H1 (cell line): ENCODE measurements at regions not wholly inside any gene's neighbourhood (a gene's known extent, or its start where the extent isn't known, plus 50 kb on each side); places are given as distances from the start of the nearest gene placed in this dataset.

Experiments
- CTCF ChIA-PET: fragments of 300-600 bp; sonication (Branson Sonifier 250); formaldehyde crosslinking; loops from one replicate; lab custom pipeline; 2021; ENCODE audit not compliant: partially characterized antibody; lab: Charles Lee
- POLR2A ChIA-PET: fragments of 300-600 bp; sonication (Branson Sonifier 250); formaldehyde crosslinking; loops from one replicate; lab custom pipeline; 2021; ENCODE audit warnings: inconsistent platforms; ENCODE audit not compliant: partially characterized antibody; lab: Charles Lee
- DNase-seq, 2 experiments: peaks; one replicate each; pipeline versions ENCODE4 v3.0.0 to v3.0.0-alpha.2; 2010 to 2022; ENCODE audit warnings: low spot score in 2 of 2, low read depth in 1 of 2, mixed read lengths in 1 of 2
- FAIRE-seq: peaks from 2 replicates; lab custom pipeline; 2011; peaks lifted over from hg19 to GRCh38; lab: Jason Lieb, UNC
- H2AFZ ChIP-seq: 2 replicates; pipeline ENCODE4 v1.8.1; 2012; ENCODE audit warnings: low read length, inconsistent platforms
- H2AK5ac ChIP-seq: 2 replicates; pipeline ENCODE4 v1.6.1; 2013; ENCODE audit warnings: low read depth, low read length
- H2BK120ac ChIP-seq: replicated peaks from 2 replicates; pipeline ENCODE3; 2013; ENCODE audit warnings: low read depth, low read length, inconsistent platforms
- H2BK12ac ChIP-seq: 2 replicates; pipeline ENCODE4 v1.6.1; 2013; ENCODE audit warnings: low read depth, low read length
- H2BK15ac ChIP-seq: 2 replicates; pipeline ENCODE4 v1.6.1; 2013; ENCODE audit warnings: low read length
- H2BK20ac ChIP-seq: 2 replicates; pipeline ENCODE4 v1.6.1; 2013; ENCODE audit warnings: low read length
- H2BK5ac ChIP-seq: 2 replicates; pipeline ENCODE4 v1.6.1; 2013; ENCODE audit warnings: low read depth, low read length
- H3K14ac ChIP-seq: 2 replicates; pipeline ENCODE4 v1.6.1; 2013; ENCODE audit warnings: inconsistent platforms; ENCODE audit not compliant: insufficient read length
- H3K18ac ChIP-seq: 2 replicates; pipeline ENCODE4 v1.6.1; 2013; ENCODE audit warnings: low read length; ENCODE audit errors: extremely low read depth
- H3K23ac ChIP-seq: 2 replicates; pipeline ENCODE4 v1.6.1; 2013; ENCODE audit warnings: inconsistent platforms; ENCODE audit not compliant: insufficient read length
- H3K23me2 ChIP-seq: 2 replicates; pipeline ENCODE4 v1.6.1; 2013; ENCODE audit warnings: low read depth, low read length
- H3K27ac ChIP-seq: 2 replicates; pipeline ENCODE4 v1.6.1; 2011; ENCODE audit warnings: low read depth, low read length, inconsistent platforms
- H3K27me3 ChIP-seq, 4 experiments: replicated peaks in 1 of 4; 1 replicate in 1 of 4; 2 replicates in 3 of 4; pipeline versions ENCODE4 v1.6.1 to v1.8.1; 2011 to 2013; ENCODE audit warnings: low read length in 3 of 4, mild to moderate bottlenecking in 3 of 4, inconsistent platforms in 2 of 4, mixed read lengths in 2 of 4, moderate library complexity in 1 of 4; ENCODE audit not compliant: control insufficient read depth in 3 of 4, insufficient read depth in 3 of 4; ENCODE audit errors: extremely low read depth in 1 of 4
- H3K36me3 ChIP-seq, 4 experiments: 2 replicates each; pipeline versions ENCODE4 v1.6.1 to v1.8.1; 2011 to 2013; ENCODE audit warnings: mild to moderate bottlenecking in 4 of 4, low read length in 3 of 4, moderate library complexity in 2 of 4, control low read depth in 1 of 4, inconsistent platforms in 1 of 4; ENCODE audit not compliant: insufficient read depth in 4 of 4, control insufficient read depth in 2 of 4
- H3K4ac ChIP-seq: replicated peaks from 2 replicates; pipeline ENCODE3; 2013; ENCODE audit warnings: low read length, low read depth, mixed read lengths, inconsistent platforms; ENCODE audit not compliant: insufficient read length
- H3K4me1 ChIP-seq, 4 experiments: replicated peaks in 1 of 4; 1 replicate in 1 of 4; 2 replicates in 3 of 4; pipeline versions ENCODE4 v1.6.1 to v1.8.1; 2011 to 2013; ENCODE audit warnings: low read length in 3 of 4, inconsistent platforms in 2 of 4, mixed read lengths in 1 of 4; ENCODE audit not compliant: insufficient read depth in 4 of 4, control insufficient read depth in 3 of 4
- H3K4me2 ChIP-seq, 2 experiments: 2 replicates each; pipeline versions ENCODE4 v1.6.1 to v1.8.1; 2011 to 2013; ENCODE audit warnings: low read depth in 2 of 2, low read length in 2 of 2, control low read depth in 1 of 2, inconsistent platforms in 1 of 2, mild to moderate bottlenecking in 1 of 2; ENCODE audit not compliant: insufficient read depth in 1 of 2
- H3K4me3 ChIP-seq, 4 experiments: fragments of 200-600, 300-600 bp in 1 of 4; sonication (generic), shearing (Covaris generic), sonication (Bioruptor Twin) in 1 of 4; 2 replicates each; pipeline versions ENCODE4 v1.5.1 to v1.8.1; 2011 to 2016; ENCODE audit warnings: low read length in 4 of 4, low read depth in 3 of 4, control low read depth in 2 of 4, inconsistent platforms in 2 of 4, mild to moderate bottlenecking in 2 of 4, mixed read lengths in 1 of 4, moderate library complexity in 1 of 4; ENCODE audit not compliant: insufficient read depth in 2 of 4; ENCODE audit errors: extremely low read depth in 1 of 4
- H3K56ac ChIP-seq: replicated peaks from 2 replicates; pipeline ENCODE3; 2013; ENCODE audit warnings: low read depth, mild to moderate bottlenecking, mixed read lengths, low read length, inconsistent platforms; ENCODE audit not compliant: insufficient read length
- H3K79me1 ChIP-seq: 2 replicates; pipeline ENCODE4 v1.6.1; 2013; ENCODE audit warnings: low read depth, low read length, control low read depth
- H3K79me2 ChIP-seq, 2 experiments: 2 replicates each; pipeline versions ENCODE4 v1.6.1 to v1.8.1; 2012 to 2013; ENCODE audit warnings: low read length in 2 of 2, mild to moderate bottlenecking in 2 of 2, inconsistent platforms in 1 of 2; ENCODE audit not compliant: insufficient read depth in 2 of 2, control insufficient read depth in 1 of 2
- H3K9ac ChIP-seq, 4 experiments: replicated peaks in 1 of 4; 1 replicate in 1 of 4; 2 replicates in 3 of 4; pipeline versions ENCODE4 v1.6.1 to v1.8.1; 2011 to 2013; ENCODE audit warnings: low read depth in 3 of 4, low read length in 3 of 4, control low read depth in 2 of 4, mild to moderate bottlenecking in 2 of 4, moderate library complexity in 2 of 4, inconsistent platforms in 1 of 4; ENCODE audit errors: extremely low read depth in 1 of 4
- H3K9me3 ChIP-seq, 2 experiments: 2 replicates each; pipeline versions ENCODE4 v1.6.1 to v1.8.1; 2012 to 2013; ENCODE audit warnings: mild to moderate bottlenecking in 2 of 2, moderate library complexity in 2 of 2, control low read depth in 1 of 2, inconsistent platforms in 1 of 2, low read depth in 1 of 2, low read length in 1 of 2, mixed read lengths in 1 of 2; ENCODE audit not compliant: insufficient read depth in 2 of 2
- H4K20me1 ChIP-seq, 2 experiments: replicated peaks in 1 of 2; 2 replicates each; pipeline versions ENCODE3 to v1.8.1; 2011 to 2013; ENCODE audit warnings: inconsistent platforms in 2 of 2, low read length in 2 of 2, mild to moderate bottlenecking in 1 of 2; ENCODE audit not compliant: insufficient read depth in 2 of 2, control insufficient read depth in 1 of 2
- H4K5ac ChIP-seq: 2 replicates; pipeline ENCODE4 v1.6.1; 2013; ENCODE audit warnings: low read length, low read depth, mixed read lengths, inconsistent platforms; ENCODE audit not compliant: insufficient read length
- H4K8ac ChIP-seq: 2 replicates; pipeline ENCODE4 v1.8.0; 2013; ENCODE audit warnings: mild to moderate bottlenecking, moderate library complexity, low read length, inconsistent platforms; ENCODE audit not compliant: insufficient read depth; ENCODE audit errors: extremely low read depth
- H4K91ac ChIP-seq: replicated peaks from 2 replicates; pipeline ENCODE3; 2013; ENCODE audit warnings: low read length, mixed read lengths, inconsistent platforms; ENCODE audit not compliant: insufficient read length
- HDAC6 ChIP-seq: IDR thresholded peaks from one replicate; pipeline ENCODE4 v1.7.1; 2012; ENCODE audit warnings: low read depth, mild to moderate bottlenecking, inconsistent platforms, low read length, moderate library complexity
- NRF1 ChIP-seq: IDR thresholded peaks from 2 replicates; pipeline ENCODE4 v1.6.1; 2011; ENCODE audit warnings: mild to moderate bottlenecking, low read depth, low read length, improper control_type of control experiment
- WGBS, 2 experiments: shearing (Covaris generic) in 1 of 2; methylation state at CpG; one replicate each; pipeline versions ENCODE4 v1.1.6 to v1.1.7; 2013 to 2015; ENCODE audit warnings: low lambda C conversion rate in 2 of 2, mixed read lengths in 2 of 2, inconsistent platforms in 1 of 2, low coverage in 1 of 2, missing lambda C conversion rate in 1 of 2; ENCODE audit not compliant: insufficient replicate concordance in 2 of 2, insufficient coverage in 1 of 2, insufficient read length in 1 of 2; ENCODE audit errors: extremely low coverage in 1 of 2, missing lambda C conversion rate in 1 of 2; 5-methylcytosine and 5-hydroxymethylcytosine counted together

GRCh38 chr9:18371621-18372020 lies 102.3 kb upstream of the ADAMTSL1 start:
- no peak overlapping the region for H3K56ac ChIP-seq
- WGBS, 2 experiments, result 71% methylated on average over 3 of the region's 3 CpGs; no CpG with 5 or more reads in 1 of the 2 experiments
- no peaks in the 10 kb centered on the region for H3K79me1 ChIP-seq
- H2BK12ac ChIP-seq, result no peak overlapping the region
- no peak overlapping the region for H2AFZ ChIP-seq
- no peaks in the 10 kb centered on the region for H3K79me2 ChIP-seq
- no peak overlapping the region for H3K14ac ChIP-seq
- FAIRE-seq, result no peak
- H2BK5ac ChIP-seq, result no peak overlapping the region
- no peak overlapping the region for H3K4me2 ChIP-seq
- H4K20me1 ChIP-seq, result no peaks in the 10 kb centered on the region
- no peak overlapping the region for H4K91ac ChIP-seq
- no peak overlapping the region for H3K4me3 ChIP-seq
- H3K9me3 ChIP-seq, result no peaks in the 10 kb centered on the region
- no peaks in the 10 kb centered on the region for H3K36me3 ChIP-seq
- no peaks in the 10 kb centered on the region for H3K27me3 ChIP-seq
- no peaks in the 10 kb centered on the region for H3K23me2 ChIP-seq
- no peak overlapping the region for H3K4ac ChIP-seq
- no peak overlapping the region for H4K8ac ChIP-seq
- ChIA-PET CTCF (no interaction called here), POLR2A (no interaction called here)
- H3K27ac ChIP-seq, result no peak overlapping the region
- DNase-seq, result no peak
- no peak overlapping the region for H3K9ac ChIP-seq
- no peak overlapping the region for H4K5ac ChIP-seq
- no peak for TF ChIP-seq HDAC6
- no peak for TF ChIP-seq NRF1
- no peak overlapping the region for H3K23ac ChIP-seq
- no peak overlapping the region for H3K18ac ChIP-seq
- H2BK20ac ChIP-seq, result no peak overlapping the region
- no peak overlapping the region for H2BK15ac ChIP-seq
- H2BK120ac ChIP-seq, result no peak overlapping the region
- no peaks in the 10 kb centered on the region for H3K4me1 ChIP-seq
- no peak overlapping the region for H2AK5ac ChIP-seq
